ENCODE measurements at regions not wholly inside any gene's neighbourhood (a gene's known extent, or its start where the extent isn't known, plus 50 kb on each side); places are given as distances from the start of the nearest gene placed in this dataset.

- peak; percentile 81 to 90 for TF ChIP-seq CTCF (conservative IDR thresholded peaks at IDR 0.05 in 1 of 2, IDR thresholded peaks at IDR 0.05 in 1 of 2; ENCODE audit: extremely low read depth in 1 of 2, insufficient read depth in 1 of 2, low read depth in 1 of 2, low read length in 2 of 2)
- no peak for TF ChIP-seq EZH2 (IDR thresholded peaks at IDR 0.05; ENCODE audit: borderline replicate concordance, low read length)
These were observed 53.8 kb downstream of the SST start for GRCh38 chr3:187616307-187616972.
